ENCODE measurements at regions not wholly inside any gene's neighbourhood (a gene's known extent, or its start where the extent isn't known, plus 50 kb on each side); places are given as distances from the start of the nearest gene placed in this dataset.

GRCh38 chr7:156466955-156467625, 173.5 kb upstream of the RNF32 start:
- Mint-ChIP-seq H3K27ac (no peak overlapping the region), H3K4me3 (no peak overlapping the region), H3K36me3 (ENCODE audit: low read depth) (no peaks in the 10 kb centered on the region), H3K4me1 (no peaks in the 10 kb centered on the region), H3K27me3 (peaks cover 11% of the 10 kb centered on the region), H3K9me3 (peaks cover 3% of the 10 kb centered on the region)
- no peak for ATAC-seq (replicated peaks)

GRCh38 chr7:156466272-156466671, 174.3 kb upstream of the RNF32 start:
- no peaks in the 10 kb centered on the region for H3K4me1 Mint-ChIP-seq
- H3K36me3 Mint-ChIP-seq (ENCODE audit: low read depth): no peaks in the 10 kb centered on the region
- H3K27ac Mint-ChIP-seq: no peak overlapping the region
- H3K9me3 Mint-ChIP-seq: peaks cover 3% of the 10 kb centered on the region
- H3K4me3 Mint-ChIP-seq: no peak overlapping the region
- ATAC-seq (replicated peaks): no peak
- H3K27me3 Mint-ChIP-seq: peaks cover 11% of the 10 kb centered on the region

- no peak overlapping the region for H3K4me3 Mint-ChIP-seq
- no peaks in the 10 kb centered on the region for H3K36me3 Mint-ChIP-seq (ENCODE audit: low read depth)
- H3K27ac Mint-ChIP-seq: no peak overlapping the region
- H3K9me3 Mint-ChIP-seq: peaks cover 3% of the 10 kb centered on the region
- peaks cover 11% of the 10 kb centered on the region for H3K27me3 Mint-ChIP-seq
- no peaks in the 10 kb centered on the region for H3K4me1 Mint-ChIP-seq
- no peak for ATAC-seq (replicated peaks)
These were observed 175.4 kb upstream of the RNF32 start for GRCh38 chr7:156465186-156465585.

GRCh38 chr7:156464339-156464738, 176.2 kb upstream of the RNF32 start:
- Mint-ChIP-seq H3K27ac (no peak overlapping the region), H3K4me3 (no peak overlapping the region), H3K36me3 (ENCODE audit: low read depth) (no peaks in the 10 kb centered on the region), H3K9me3 (peaks cover 3% of the 10 kb centered on the region), H3K4me1 (no peaks in the 10 kb centered on the region), H3K27me3 (peaks cover 11% of the 10 kb centered on the region)
- ATAC-seq (replicated peaks): no peak

GRCh38 chr7:156463280-156463679, 177.3 kb upstream of the RNF32 start:
- H3K4me1 Mint-ChIP-seq: no peaks in the 10 kb centered on the region
- H3K4me3 Mint-ChIP-seq: no peak overlapping the region
- H3K36me3 Mint-ChIP-seq (ENCODE audit: low read depth): no peaks in the 10 kb centered on the region
- no peak for ATAC-seq (replicated peaks)
- peaks cover 18% of the 10 kb centered on the region for H3K27me3 Mint-ChIP-seq
- no peak overlapping the region for H3K27ac Mint-ChIP-seq
- H3K9me3 Mint-ChIP-seq: peaks cover 3% of the 10 kb centered on the region

GRCh38 chr7:156461881-156462665, 178.5 kb upstream of the RNF32 start:
- Mint-ChIP-seq H3K4me3 (no peak overlapping the region), H3K9me3 (peaks cover 3% of the 10 kb centered on the region), H3K27me3 (peaks cover 18% of the 10 kb centered on the region), H3K27ac (no peak overlapping the region), H3K4me1 (no peaks in the 10 kb centered on the region), H3K36me3 (ENCODE audit: low read depth) (no peaks in the 10 kb centered on the region)
- ATAC-seq (replicated peaks): no peak

- peaks cover 21% of the 10 kb centered on the region for H3K27me3 Mint-ChIP-seq
- no peak overlapping the region for H3K4me3 Mint-ChIP-seq
- no peaks in the 10 kb centered on the region for H3K36me3 Mint-ChIP-seq (ENCODE audit: low read depth)
- H3K9me3 Mint-ChIP-seq: peaks cover 3% of the 10 kb centered on the region
- no peak overlapping the region for H3K27ac Mint-ChIP-seq
- H3K4me1 Mint-ChIP-seq: no peaks in the 10 kb centered on the region
- no peak for ATAC-seq (replicated peaks)
These were observed 179.5 kb upstream of the RNF32 start for GRCh38 chr7:156460858-156461627.

- Mint-ChIP-seq H3K36me3 (ENCODE audit: low read depth) (no peaks in the 10 kb centered on the region), H3K27me3 (peaks cover 15% of the 10 kb centered on the region), H3K27ac (no peak overlapping the region), H3K9me3 (no peaks in the 10 kb centered on the region), H3K4me3 (no peak overlapping the region), H3K4me1 (no peaks in the 10 kb centered on the region)
- ATAC-seq (replicated peaks): no peak
These were observed 181.0 kb upstream of the RNF32 start for GRCh38 chr7:156459582-156459981.

- no peaks in the 10 kb centered on the region for H3K9me3 Mint-ChIP-seq
- no peak for ATAC-seq (replicated peaks)
- H3K36me3 Mint-ChIP-seq (ENCODE audit: low read depth): no peaks in the 10 kb centered on the region
- H3K4me1 Mint-ChIP-seq: no peaks in the 10 kb centered on the region
- H3K4me3 Mint-ChIP-seq: no peak overlapping the region
- peaks cover 15% of the 10 kb centered on the region for H3K27me3 Mint-ChIP-seq
- H3K27ac Mint-ChIP-seq: no peak overlapping the region
These were observed 181.5 kb upstream of the RNF32 start for GRCh38 chr7:156459067-156459466.

GRCh38 chr7:156458011-156458410, 182.6 kb upstream of the RNF32 start:
- ATAC-seq (replicated peaks): no peak
- no peak overlapping the region for H3K4me3 Mint-ChIP-seq
- H3K36me3 Mint-ChIP-seq (ENCODE audit: low read depth): no peaks in the 10 kb centered on the region
- H3K27ac Mint-ChIP-seq: no peak overlapping the region
- H3K27me3 Mint-ChIP-seq: peaks cover 18% of the 10 kb centered on the region
- no peaks in the 10 kb centered on the region for H3K4me1 Mint-ChIP-seq
- H3K9me3 Mint-ChIP-seq: no peaks in the 10 kb centered on the region

- no peak overlapping the region for H3K27ac Mint-ChIP-seq
- no peak for ATAC-seq (replicated peaks)
- H3K4me1 Mint-ChIP-seq: no peaks in the 10 kb centered on the region
- H3K36me3 Mint-ChIP-seq (ENCODE audit: low read depth): no peaks in the 10 kb centered on the region
- H3K27me3 Mint-ChIP-seq: peaks cover 25% of the 10 kb centered on the region
- no peaks in the 10 kb centered on the region for H3K9me3 Mint-ChIP-seq
- no peak overlapping the region for H3K4me3 Mint-ChIP-seq
These were observed 184.0 kb upstream of the RNF32 start for GRCh38 chr7:156456503-156457115.

- H3K9me3 Mint-ChIP-seq: no peaks in the 10 kb centered on the region
- no peak for ATAC-seq (replicated peaks)
- no peak overlapping the region for H3K27ac Mint-ChIP-seq
- no peaks in the 10 kb centered on the region for H3K4me1 Mint-ChIP-seq
- no peaks in the 10 kb centered on the region for H3K36me3 Mint-ChIP-seq (ENCODE audit: low read depth)
- no peak overlapping the region for H3K4me3 Mint-ChIP-seq
- peaks cover 25% of the 10 kb centered on the region for H3K27me3 Mint-ChIP-seq
These were observed 184.5 kb upstream of the RNF32 start for GRCh38 chr7:156456032-156456431.

GRCh38 chr7:156450473-156450872, 190.1 kb upstream of the RNF32 start:
- Mint-ChIP-seq H3K36me3 (ENCODE audit: low read depth) (no peaks in the 10 kb centered on the region), H3K9me3 (no peaks in the 10 kb centered on the region), H3K27ac (no peak overlapping the region), H3K4me3 (no peak overlapping the region), H3K27me3 (peaks cover 13% of the 10 kb centered on the region), H3K4me1 (no peaks in the 10 kb centered on the region)
- no peak for ATAC-seq (replicated peaks)

GRCh38 chr7:156448918-156449317, 191.7 kb upstream of the RNF32 start:
- H3K36me3 Mint-ChIP-seq (ENCODE audit: low read depth): no peaks in the 10 kb centered on the region
- H3K4me3 Mint-ChIP-seq: no peak overlapping the region
- ATAC-seq (replicated peaks): no peak
- H3K9me3 Mint-ChIP-seq: no peaks in the 10 kb centered on the region
- H3K4me1 Mint-ChIP-seq: no peaks in the 10 kb centered on the region
- no peak overlapping the region for H3K27ac Mint-ChIP-seq
- peaks cover 11% of the 10 kb centered on the region for H3K27me3 Mint-ChIP-seq

All from activated T-helper 17 cell treated with anti-CD3 and anti-CD28 coated beads, Interleukin-2, amount 50 U/mL, for 72 hours (primary cell).